Suprapubic skin (tissue), 2 donors: ENCODE measurements at regions not wholly inside any gene's neighbourhood (a gene's known extent, or its start where the extent isn't known, plus 50 kb on each side); places are given as distances from the start of the nearest gene placed in this dataset.

Experiments
- EP300 ChIP-seq: sonication (generic); formaldehyde crosslinking; IDR thresholded peaks from one replicate; pipeline ENCODE4 v1.6.1; 2017; ENCODE audit warnings: antibody characterized with exemption
- POLR2A ChIP-seq, 2 donors: fragments of 450-650 bp; IDR thresholded peaks; one replicate each; pipeline ENCODE4 v1.6.1; 2017; ENCODE audit warnings: antibody characterized with exemption in 2 of 2, mild to moderate bottlenecking in 2 of 2, moderate library complexity in 2 of 2

- TF ChIP-seq POLR2A (IDR thresholded peaks at IDR 0.05) (no peak), EP300 (no peak)
These were observed 334.8 kb downstream of the FGFR2 start for GRCh38 chr10:121263431-121263783.
